ENCODE measurements at regions not wholly inside any gene's neighbourhood (a gene's known extent, or its start where the extent isn't known, plus 50 kb on each side); places are given as distances from the start of the nearest gene placed in this dataset.

DNA sequence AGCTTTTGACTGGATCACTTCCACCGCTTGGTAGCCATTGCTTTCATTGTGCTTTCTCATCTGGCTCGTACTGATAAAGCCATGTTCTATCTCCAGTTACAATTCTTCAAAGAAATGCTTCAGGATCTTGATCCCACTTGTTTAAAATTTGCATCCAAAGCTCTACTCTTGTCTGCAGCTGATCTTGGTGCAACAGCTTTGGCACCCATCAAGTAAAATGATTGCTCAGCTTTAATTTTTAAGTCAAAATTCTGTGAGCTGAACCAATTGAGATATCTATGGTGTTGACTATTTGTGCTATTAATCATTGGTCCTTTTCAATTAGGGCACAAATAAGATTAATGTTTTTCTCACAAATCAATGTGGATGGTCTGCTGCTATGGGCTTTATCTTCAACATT, 54.8 kb upstream of the DUSP10 start:
- ChIA-PET POLR2A (ENCODE audit: partially characterized antibody) (no interaction called here), CTCF (ENCODE audit: partially characterized antibody) (no interaction called here)
- Histone ChIP-seq H4K5ac (ENCODE audit: insufficient read length, low read depth, low read length) (no peak overlapping the region), H2AFZ (ENCODE audit: low read length) (no peak overlapping the region), H4K91ac (replicated peaks; ENCODE audit: insufficient read length, low read length) (no peak overlapping the region), H3K9ac (replicated peaks in 1 of 4; ENCODE audit: extremely low read depth in 1 of 4, low read depth in 3 of 4, low read length in 3 of 4) (no peak overlapping the region), H3K27me3 (replicated peaks in 1 of 4; ENCODE audit: control insufficient read depth in 3 of 4, extremely low read depth in 1 of 4, insufficient read depth in 3 of 4, low read length in 3 of 4) (no peaks in the 10 kb centered on the region; a peak in 1 of 7 replicates), H4K8ac (ENCODE audit: extremely low read depth, insufficient read depth, low read length) (no peak overlapping the region), H3K9me3 (ENCODE audit: insufficient read depth in 2 of 2, low read depth in 1 of 2, low read length in 1 of 2) (no peaks in the 10 kb centered on the region), H3K79me1 (ENCODE audit: low read depth, low read length) (no peaks in the 10 kb centered on the region), H2BK15ac (ENCODE audit: low read length) (no peak overlapping the region), H2BK12ac (ENCODE audit: low read depth, low read length) (no peak overlapping the region), H3K36me3 (ENCODE audit: control insufficient read depth in 2 of 4, insufficient read depth in 4 of 4, low read length in 3 of 4) (no peaks in the 10 kb centered on the region), H3K18ac (ENCODE audit: extremely low read depth, low read length) (no peak overlapping the region), H2BK5ac (ENCODE audit: low read depth, low read length) (no peak overlapping the region), H3K4me2 (ENCODE audit: insufficient read depth in 1 of 2, low read depth in 2 of 2, low read length in 2 of 2) (no peak overlapping the region), H3K23ac (ENCODE audit: insufficient read length) (no peak overlapping the region), H3K4me1 (replicated peaks in 1 of 4; ENCODE audit: control insufficient read depth in 3 of 4, insufficient read depth in 4 of 4, low read length in 3 of 4) (no peaks in the 10 kb centered on the region), H3K14ac (ENCODE audit: insufficient read length) (no peak overlapping the region), H3K79me2 (ENCODE audit: control insufficient read depth in 1 of 2, insufficient read depth in 2 of 2, low read length in 2 of 2) (no peaks in the 10 kb centered on the region), H4K20me1 (replicated peaks in 1 of 2; ENCODE audit: control insufficient read depth in 1 of 2, insufficient read depth in 2 of 2, low read length in 2 of 2) (no peaks in the 10 kb centered on the region), H3K4ac (replicated peaks; ENCODE audit: insufficient read length, low read depth, low read length) (no peak overlapping the region), H2BK120ac (replicated peaks; ENCODE audit: low read depth, low read length) (no peak overlapping the region), H2BK20ac (ENCODE audit: low read length) (no peak overlapping the region), H3K56ac (replicated peaks; ENCODE audit: insufficient read length, low read depth, low read length) (no peak overlapping the region), H3K27ac (ENCODE audit: low read depth, low read length) (no peak overlapping the region), H3K4me3 (ENCODE audit: extremely low read depth in 1 of 4, insufficient read depth in 2 of 4, low read depth in 3 of 4, low read length in 4 of 4) (no peak overlapping the region), H3K23me2 (ENCODE audit: low read depth, low read length) (no peaks in the 10 kb centered on the region), H2AK5ac (ENCODE audit: low read depth, low read length) (no peak overlapping the region)
- 90% methylated on average over 2 of the region's 2 CpGs; no CpG with 5 or more reads in 1 of the 2 experiments for WGBS, 2 experiments (ENCODE audit: extremely low coverage in 1 of 2, insufficient coverage in 1 of 2, insufficient read length in 1 of 2, insufficient replicate concordance in 2 of 2, low coverage in 1 of 2, low lambda C conversion rate in 2 of 2, missing lambda C conversion rate in 1 of 2)
- TF ChIP-seq SP2 (IDR thresholded peaks at IDR 0.05; ENCODE audit: low read length): no peak
- no peak for TF ChIP-seq BACH1 (IDR thresholded peaks at IDR 0.05; ENCODE audit: low read length)
- no peak for TF ChIP-seq GABPA (IDR thresholded peaks at IDR 0.05; ENCODE audit: borderline replicate concordance, insufficient read depth, low read length)
- TF ChIP-seq SP4 (IDR thresholded peaks at IDR 0.05; ENCODE audit: low read length): no peak
- no peak for TF ChIP-seq YY1 (IDR thresholded peaks at IDR 0.05; ENCODE audit: low read depth, low read length)
- no peak for TF ChIP-seq SRF (IDR thresholded peaks at IDR 0.05; ENCODE audit: low read depth, low read length)
- no peak for TF ChIP-seq GTF2F1 (IDR thresholded peaks at IDR 0.05; ENCODE audit: borderline replicate concordance, low read depth, low read length)
- no peak for TF ChIP-seq SIRT6 (IDR thresholded peaks at IDR 0.05; ENCODE audit: low read length)
- no peak for TF ChIP-seq SUZ12 (IDR thresholded peaks at IDR 0.05; ENCODE audit: low read length)
- no peak for TF ChIP-seq POU5F1 (IDR thresholded peaks at IDR 0.05; ENCODE audit: low read depth, low read length)
- no peak for TF ChIP-seq HDAC2 (IDR thresholded peaks at IDR 0.05; ENCODE audit: borderline replicate concordance in 1 of 2, low read depth in 2 of 2, low read length in 2 of 2)
- TF ChIP-seq SIN3A (conservative IDR thresholded peaks at IDR 0.05 in 1 of 2, IDR thresholded peaks at IDR 0.05 in 1 of 2; ENCODE audit: low read depth in 1 of 2, low read length in 2 of 2): no peak
- TF ChIP-seq, protein P1, sequence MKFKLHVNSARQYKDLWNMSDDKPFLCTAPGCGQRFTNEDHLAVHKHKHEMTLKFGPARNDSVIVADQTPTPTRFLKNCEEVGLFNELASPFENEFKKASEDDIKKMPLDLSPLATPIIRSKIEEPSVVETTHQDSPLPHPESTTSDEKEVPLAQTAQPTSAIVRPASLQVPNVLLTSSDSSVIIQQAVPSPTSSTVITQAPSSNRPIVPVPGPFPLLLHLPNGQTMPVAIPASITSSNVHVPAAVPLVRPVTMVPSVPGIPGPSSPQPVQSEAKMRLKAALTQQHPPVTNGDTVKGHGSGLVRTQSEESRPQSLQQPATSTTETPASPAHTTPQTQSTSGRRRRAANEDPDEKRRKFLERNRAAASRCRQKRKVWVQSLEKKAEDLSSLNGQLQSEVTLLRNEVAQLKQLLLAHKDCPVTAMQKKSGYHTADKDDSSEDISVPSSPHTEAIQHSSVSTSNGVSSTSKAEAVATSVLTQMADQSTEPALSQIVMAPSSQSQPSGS (IDR thresholded peaks at IDR 0.05; ENCODE audit: low read length): no peak
- no peak for TF ChIP-seq CBX8 (IDR thresholded peaks at IDR 0.05; ENCODE audit: borderline replicate concordance, low read depth, low read length)
- FAIRE-seq: no peak
- DNase-seq (ENCODE audit: low read depth in 1 of 2, low spot score in 2 of 2): no peak

All from H1 (cell line).